Prostate gland (tissue), 2 donors: ENCODE measurements at regions not wholly inside any gene's neighbourhood (a gene's known extent, or its start where the extent isn't known, plus 50 kb on each side); places are given as distances from the start of the nearest gene placed in this dataset.

Source experiments
- DNase-seq: peaks from one replicate; pipeline ENCODE4 v3.0.0-alpha.2; 2019; ENCODE audit warnings: low spot score
- H3K27ac ChIP-seq, 2 donors: fragments of 200-600 bp; sonication (generic); 2 replicates each; pipeline ENCODE4 v1.5.1; 2017 to 2019
- H3K27me3 ChIP-seq: fragments of 200-600 bp; sonication (generic); replicated peaks from 2 replicates; pipeline ENCODE4 v1.5.1; 2019; ENCODE audit not compliant: insufficient read depth
- H3K36me3 ChIP-seq, 2 donors: fragments of 200-600 bp; sonication (generic); 1 replicate in 1 of 2; 2 replicates in 1 of 2; pipeline versions ENCODE4 v1.5.1 to v1.8.1; 2017 to 2019
- H3K4me1 ChIP-seq: fragments of 200-600 bp; sonication (generic); replicated peaks from 2 replicates; pipeline ENCODE4 v1.5.1; 2019
- H3K4me3 ChIP-seq, 2 donors: fragments of 200-600 bp; sonication (generic); 2 replicates each; pipeline ENCODE4 v1.5.1; 2017 to 2019
- H3K9me3 ChIP-seq: fragments of 200-600 bp; sonication (generic); 2 replicates; pipeline ENCODE4 v1.5.1; 2017
- CTCF ChIP-seq, 4 experiments: fragments of 200-600 bp in 2 of 4; fragments of 450-650 bp in 2 of 4; sonication (generic) in 2 of 4; IDR thresholded peaks; 1 replicate in 3 of 4; 2 replicates in 1 of 4; pipeline ENCODE4 v1.5.1; 2016 to 2019; ENCODE audit warnings: antibody characterized with exemption in 4 of 4, mild to moderate bottlenecking in 2 of 4, moderate library complexity in 2 of 4
- POLR2A ChIP-seq: fragments of 450-650 bp; IDR thresholded peaks from one replicate; pipeline ENCODE4 v1.6.1; 2016; ENCODE audit warnings: antibody characterized with exemption, mild to moderate bottlenecking
- POLR2AphosphoS5 ChIP-seq: sonication (generic); formaldehyde crosslinking; IDR thresholded peaks from one replicate; pipeline ENCODE4 v1.6.1; 2017; ENCODE audit warnings: antibody characterized with exemption
- WGBS: methylation state at CpG from one replicate; pipeline ENCODE4 v1.1.5; 2018; 5-methylcytosine and 5-hydroxymethylcytosine counted together
- intact Hi-C: fragments of 100-400 bp; cut with DNase I; formaldehyde crosslinking; loops from one replicate; pipeline ENCODE4 v1.14.2; 2022

- H3K4me3 ChIP-seq, result no peak overlapping the region
- no peaks in the 10 kb centered on the region for H3K27me3 ChIP-seq
- no peaks in the 10 kb centered on the region for H3K9me3 ChIP-seq
- no peak overlapping the region for H3K27ac ChIP-seq
- intact Hi-C loops, result no loop called here
- DNase-seq, result no peak
- no peaks in the 10 kb centered on the region for H3K36me3 ChIP-seq
- no peak for TF ChIP-seq POLR2AphosphoS5
- no peak for TF ChIP-seq POLR2A
- TF ChIP-seq CTCF (IDR thresholded peaks at IDR 0.05), result no peak
- WGBS, result 38% methylated on average over 3 of the region's 3 CpGs
- H3K4me1 ChIP-seq, result no peaks in the 10 kb centered on the region
Observed at GRCh38 chr4:170777663-170778062, 687.9 kb upstream of the AADAT start.

- Histone ChIP-seq H3K36me3 (no peaks in the 10 kb centered on the region), H3K9me3 (no peaks in the 10 kb centered on the region), H3K27ac (no peak overlapping the region), H3K27me3 (no peaks in the 10 kb centered on the region), H3K4me1 (no peaks in the 10 kb centered on the region), H3K4me3 (no peak overlapping the region)
- TF ChIP-seq POLR2AphosphoS5 (no peak), POLR2A (no peak), CTCF (IDR thresholded peaks at IDR 0.05) (no peak)
- WGBS, result 82% methylated on average over 6 of the region's 6 CpGs
- no peak for DNase-seq
- intact Hi-C loops, result no loop called here
Observed at GRCh38 chr4:170776983-170777382, 687.2 kb upstream of the AADAT start.

- DNase-seq, result no peak
- Histone ChIP-seq H3K27ac (no peak overlapping the region), H3K36me3 (no peaks in the 10 kb centered on the region), H3K9me3 (no peaks in the 10 kb centered on the region), H3K4me1 (no peaks in the 10 kb centered on the region), H3K4me3 (no peak overlapping the region), H3K27me3 (no peaks in the 10 kb centered on the region)
- intact Hi-C loops, result no loop called here
- TF ChIP-seq POLR2AphosphoS5, result no peak
- no peak for TF ChIP-seq CTCF (IDR thresholded peaks at IDR 0.05)
- TF ChIP-seq POLR2A, result no peak
- 95% methylated on average over 4 of the region's 4 CpGs for WGBS
Observed at GRCh38 chr4:170775851-170776250, 686.1 kb upstream of the AADAT start.

- intact Hi-C loops, result no loop called here
- 98% methylated on average over 2 of the region's 2 CpGs for WGBS
- H3K27ac ChIP-seq, result no peak overlapping the region
- H3K4me3 ChIP-seq, result no peak overlapping the region
- no peaks in the 10 kb centered on the region for H3K27me3 ChIP-seq
- no peaks in the 10 kb centered on the region for H3K9me3 ChIP-seq
- no peak for DNase-seq
- TF ChIP-seq POLR2AphosphoS5 (no peak), POLR2A (no peak), CTCF (IDR thresholded peaks at IDR 0.05) (no peak)
- H3K4me1 ChIP-seq, result no peaks in the 10 kb centered on the region
- no peaks in the 10 kb centered on the region for H3K36me3 ChIP-seq
Observed at GRCh38 chr4:170773709-170774273, 684.0 kb upstream of the AADAT start.

GRCh38 chr4:170772429-170772828, 682.7 kb upstream of the AADAT start:
- Histone ChIP-seq H3K27me3 (no peaks in the 10 kb centered on the region), H3K9me3 (no peaks in the 10 kb centered on the region), H3K4me1 (no peaks in the 10 kb centered on the region), H3K36me3 (no peaks in the 10 kb centered on the region), H3K4me3 (no peak overlapping the region), H3K27ac (no peak overlapping the region)
- intact Hi-C loops, result no loop called here
- 39% methylated on average over 1 of the region's 1 CpG for WGBS
- TF ChIP-seq CTCF (IDR thresholded peaks at IDR 0.05) (no peak), POLR2AphosphoS5 (no peak), POLR2A (no peak)
- DNase-seq, result no peak
